SK-N-DZ (cell line): ENCODE measurements at regions not wholly inside any gene's neighbourhood (a gene's known extent, or its start where the extent isn't known, plus 50 kb on each side); places are given as distances from the start of the nearest gene placed in this dataset.

Source experiments
- DNase-seq: peaks from one replicate; pipeline ENCODE4 v3.0.0-alpha.2; 2015; ENCODE audit warnings: low spot score

DNA sequence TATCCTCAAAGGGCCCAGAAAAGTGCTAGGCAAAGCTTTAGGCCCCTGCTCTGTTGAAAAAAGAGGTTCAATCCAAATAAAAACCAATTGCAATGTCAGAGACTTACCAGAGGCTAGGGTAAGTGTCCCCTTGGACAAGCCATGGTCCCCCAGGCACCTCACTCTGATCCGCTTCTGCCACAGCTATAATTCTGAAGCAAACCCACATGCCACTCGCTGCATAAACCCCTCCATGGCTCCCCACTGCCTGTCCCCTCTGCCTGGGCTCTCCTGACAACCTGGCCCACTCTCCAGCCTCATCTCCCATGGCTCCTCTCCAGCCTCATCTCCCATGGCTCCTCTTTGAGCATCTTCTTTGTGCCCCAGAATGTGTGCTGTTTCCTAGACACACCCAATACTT is 169.6 kb upstream of the TLE3 start:
- DNase-seq: no peak

DNA sequence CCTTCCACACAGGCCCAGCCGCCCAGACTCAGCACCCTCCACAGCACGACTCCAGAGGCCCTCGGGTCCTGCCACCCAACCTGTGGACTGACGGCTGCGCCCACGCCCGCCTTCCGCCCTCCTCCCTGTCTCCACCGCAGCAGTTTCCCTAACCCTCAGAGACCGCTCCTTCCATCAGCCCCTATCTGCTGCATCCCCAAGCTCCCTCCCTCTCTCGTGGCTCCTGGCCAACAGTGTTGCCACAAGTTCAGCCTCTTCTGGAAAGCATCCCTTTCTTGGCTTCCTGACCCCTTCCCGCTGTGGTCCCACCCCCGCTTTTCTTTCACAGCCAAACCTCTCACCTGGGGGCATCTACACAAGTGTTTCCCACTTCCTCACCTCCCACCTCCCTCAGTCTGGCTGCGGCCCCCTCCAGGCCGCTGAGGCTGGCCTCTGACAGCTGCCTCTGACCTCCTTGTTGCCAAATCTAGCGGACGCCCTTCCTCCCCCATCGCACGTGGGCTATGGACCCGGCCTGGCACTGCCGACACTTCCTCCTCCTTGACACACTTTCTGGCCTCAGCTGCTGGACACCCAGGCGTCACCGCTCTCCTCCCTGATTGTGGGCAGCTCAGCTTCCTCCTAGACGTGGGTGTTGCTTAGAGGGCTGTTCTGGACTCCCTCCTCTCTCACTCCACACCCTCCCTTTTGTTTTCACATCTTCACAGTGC is 168.8 kb upstream of the TLE3 start:
- no peak for DNase-seq

DNA sequence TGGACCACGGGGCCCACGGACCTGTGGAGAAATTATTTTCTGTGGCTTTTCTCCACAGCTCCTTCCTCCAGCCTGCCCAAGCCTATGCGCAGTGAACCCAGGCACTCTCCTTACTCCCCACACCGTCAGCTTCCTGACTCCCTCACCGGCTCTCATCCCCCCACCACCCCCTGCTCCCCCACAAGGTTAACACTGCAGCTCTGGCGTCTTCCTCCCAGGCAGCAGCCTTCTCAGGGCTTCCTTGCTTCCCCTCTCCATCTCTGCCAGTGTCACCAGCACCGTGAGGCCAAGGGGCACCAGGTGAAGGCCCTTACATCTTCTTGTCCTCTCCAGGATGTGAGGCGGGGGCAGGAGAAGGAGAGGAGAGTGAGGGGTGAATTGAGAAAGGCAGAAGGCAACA is 168.3 kb upstream of the TLE3 start:
- DNase-seq: no peak

DNA sequence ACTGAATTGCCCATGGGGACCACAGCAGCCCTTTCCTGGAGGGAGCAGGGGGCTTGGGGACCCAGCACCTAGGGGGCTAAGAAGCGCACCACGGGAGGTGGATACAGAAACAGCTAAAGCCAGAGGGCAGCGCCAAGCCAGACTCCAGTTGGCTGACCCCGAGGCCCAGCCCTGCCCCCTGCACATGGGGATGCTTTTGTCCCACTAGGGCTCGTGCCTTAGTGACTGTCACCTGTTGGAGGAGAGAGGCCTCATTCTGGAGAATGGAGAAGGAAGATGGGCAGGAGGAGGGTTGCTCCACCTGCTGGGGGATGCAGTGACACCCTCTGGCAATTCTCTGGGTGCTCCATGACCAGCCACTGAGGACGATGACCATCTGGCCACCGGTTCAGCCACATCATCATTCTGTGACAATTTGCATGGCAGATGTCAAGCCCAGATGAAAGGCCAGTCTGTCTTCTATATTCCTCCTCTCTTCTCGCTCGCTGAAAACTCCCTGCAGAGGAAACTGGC is 167.8 kb upstream of the TLE3 start:
- DNase-seq: peak; percentile 52

DNA sequence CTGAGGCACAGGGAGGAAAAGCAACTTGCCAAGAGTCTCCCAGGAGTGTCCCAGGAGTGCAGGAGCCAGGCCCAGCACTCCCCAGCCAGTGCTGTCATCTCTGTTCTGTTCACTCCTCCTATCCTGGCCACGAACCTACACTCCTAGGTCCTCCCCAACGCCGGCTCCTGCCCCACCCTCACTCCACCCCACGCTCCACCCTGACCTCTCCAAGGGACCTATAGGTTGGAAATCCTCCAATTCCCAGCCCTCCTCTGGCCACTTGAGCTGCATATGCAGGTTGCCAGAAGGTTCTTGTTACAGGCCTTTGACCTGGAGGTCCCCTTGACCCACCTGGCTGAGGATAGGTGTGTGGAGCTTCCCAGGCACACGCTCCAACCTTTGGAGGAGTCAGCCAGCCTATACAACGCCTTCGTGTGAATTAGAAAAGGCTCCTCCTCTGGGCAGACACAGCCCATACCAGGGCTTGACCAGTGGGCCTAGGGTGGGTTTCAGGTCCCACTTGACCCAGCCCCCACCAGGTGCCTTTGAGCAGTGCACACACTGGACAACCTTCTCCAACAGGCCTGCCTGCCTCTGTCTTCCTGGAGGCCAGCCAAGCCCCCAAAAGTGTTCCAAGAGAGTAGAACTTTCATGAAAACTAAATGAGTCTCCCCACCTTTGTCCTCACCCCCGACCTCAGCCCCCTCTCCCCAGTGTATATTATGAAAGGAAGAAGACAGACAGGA is 167.2 kb upstream of the TLE3 start:
- no peak for DNase-seq

DNA sequence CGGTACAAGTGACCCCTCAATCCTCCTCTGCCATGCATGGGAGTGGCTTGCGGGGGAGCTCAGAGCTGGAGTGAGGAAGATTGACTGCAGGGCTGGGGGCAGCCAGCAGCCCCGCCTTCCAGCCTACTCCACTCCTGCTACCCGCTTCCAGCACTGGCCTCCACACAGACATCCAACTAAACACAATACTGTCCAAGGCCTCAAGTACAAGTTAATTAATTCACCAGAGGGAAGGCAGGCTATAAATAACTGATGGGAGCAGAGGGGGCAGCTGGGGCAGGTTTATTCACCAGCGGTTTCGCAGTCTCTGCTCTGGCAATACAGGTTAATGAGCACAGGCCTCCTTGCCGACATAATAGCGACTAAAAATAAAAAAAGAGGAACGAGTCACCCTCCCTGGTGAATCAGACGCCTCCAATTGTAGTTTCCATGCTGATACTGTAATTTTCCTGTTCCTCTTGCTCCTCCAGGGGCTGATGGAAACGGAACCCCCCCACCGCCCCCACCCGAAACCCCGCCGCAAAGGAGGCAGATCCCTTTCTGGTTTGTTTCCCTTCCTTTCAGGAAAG is 166.4 kb upstream of the TLE3 start:
- DNase-seq: peak; percentile 86

DNA sequence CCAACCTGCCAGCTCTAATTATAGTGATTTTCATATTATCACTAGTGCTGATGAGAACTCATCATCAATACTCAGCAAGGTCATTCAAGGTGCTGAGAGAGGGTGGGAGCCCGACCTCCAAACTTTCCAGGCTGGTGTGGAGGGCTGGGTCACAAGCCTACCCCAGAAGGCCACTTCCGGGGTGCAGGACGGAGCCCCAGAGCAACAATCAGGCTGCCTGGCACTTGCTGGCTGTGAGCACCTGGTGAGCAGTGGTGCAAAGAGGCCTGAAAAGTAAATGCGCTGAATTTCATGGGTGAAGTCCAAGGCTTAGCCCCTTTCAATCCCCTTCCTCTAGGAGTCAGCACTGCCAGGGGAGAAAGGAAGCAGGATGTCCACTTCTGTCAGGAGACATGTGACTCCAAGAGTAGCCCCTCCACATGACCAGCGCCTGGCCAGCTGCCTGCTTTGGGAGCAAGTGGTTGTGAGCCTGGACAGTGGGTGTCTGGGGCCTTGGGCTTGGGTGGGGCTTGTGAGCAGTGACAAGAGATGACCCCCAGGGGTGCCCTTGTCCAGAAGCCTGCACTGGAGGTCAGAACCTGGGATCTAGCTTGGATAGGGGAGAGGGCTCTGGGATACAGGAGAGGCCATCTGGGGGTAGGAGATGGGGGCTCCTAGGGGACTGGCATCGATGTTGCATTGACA is 165.0 kb upstream of the TLE3 start:
- DNase-seq: no peak

DNA sequence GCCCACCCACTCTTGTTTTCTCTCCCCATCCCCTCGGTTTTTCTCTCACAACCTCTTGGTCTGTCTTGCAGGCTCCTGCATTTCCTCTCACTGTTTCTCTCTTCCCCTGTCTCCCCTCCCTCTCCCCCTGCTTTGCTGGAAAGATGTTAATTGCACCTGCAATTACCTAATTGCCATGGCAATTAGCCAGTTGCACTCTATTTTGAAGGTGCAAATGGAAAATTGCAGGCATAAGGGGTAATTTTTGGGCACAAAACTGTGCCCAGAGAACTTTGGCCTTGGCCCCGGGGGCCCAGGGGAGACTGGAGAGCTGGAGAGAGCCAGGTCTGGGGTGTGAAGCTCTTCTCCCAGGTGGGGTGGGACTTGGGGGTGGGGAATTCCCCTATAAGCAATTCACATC is 164.5 kb upstream of the TLE3 start:
- no peak for DNase-seq

DNA sequence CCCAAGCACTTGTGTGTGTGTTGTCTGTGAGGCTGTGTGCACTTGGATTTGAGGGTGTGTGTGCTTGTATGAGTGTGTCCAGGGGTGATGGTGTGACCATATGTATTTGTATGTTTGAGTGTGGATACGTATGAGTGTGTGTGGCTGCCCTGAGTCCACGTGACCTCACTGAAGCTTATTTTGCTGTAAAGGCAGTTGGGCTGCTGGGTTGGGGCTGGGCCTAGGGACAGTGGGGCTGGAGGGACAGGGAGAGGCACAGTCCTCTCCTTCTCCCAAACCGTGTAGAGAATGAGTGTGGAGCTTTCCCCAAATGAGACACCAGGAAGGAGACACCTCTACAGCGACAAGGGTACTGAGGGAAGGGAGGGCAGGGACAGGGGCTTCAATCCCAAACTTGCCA is 163.4 kb upstream of the TLE3 start:
- DNase-seq: no peak

DNA sequence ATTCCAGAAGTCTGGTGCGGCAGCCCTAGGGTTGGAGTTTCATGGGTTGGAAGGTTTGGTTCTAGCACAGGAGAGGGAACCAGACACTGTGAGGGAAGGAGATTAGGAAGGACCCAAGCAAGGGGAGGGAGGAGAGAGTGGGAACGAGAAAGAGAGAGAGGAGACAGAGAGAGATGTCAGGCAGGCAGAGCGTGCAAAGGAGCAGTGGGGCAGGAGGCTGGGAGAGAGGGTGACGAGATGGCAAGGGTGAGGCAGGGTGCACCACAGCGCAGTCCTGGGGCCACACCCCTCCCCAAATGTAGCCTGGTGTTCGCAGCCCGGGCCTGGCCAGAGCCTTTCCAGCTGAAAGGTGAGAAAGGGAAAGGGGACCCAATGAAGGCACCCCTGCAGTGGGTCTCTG is 162.9 kb upstream of the TLE3 start:
- no peak for DNase-seq

DNA sequence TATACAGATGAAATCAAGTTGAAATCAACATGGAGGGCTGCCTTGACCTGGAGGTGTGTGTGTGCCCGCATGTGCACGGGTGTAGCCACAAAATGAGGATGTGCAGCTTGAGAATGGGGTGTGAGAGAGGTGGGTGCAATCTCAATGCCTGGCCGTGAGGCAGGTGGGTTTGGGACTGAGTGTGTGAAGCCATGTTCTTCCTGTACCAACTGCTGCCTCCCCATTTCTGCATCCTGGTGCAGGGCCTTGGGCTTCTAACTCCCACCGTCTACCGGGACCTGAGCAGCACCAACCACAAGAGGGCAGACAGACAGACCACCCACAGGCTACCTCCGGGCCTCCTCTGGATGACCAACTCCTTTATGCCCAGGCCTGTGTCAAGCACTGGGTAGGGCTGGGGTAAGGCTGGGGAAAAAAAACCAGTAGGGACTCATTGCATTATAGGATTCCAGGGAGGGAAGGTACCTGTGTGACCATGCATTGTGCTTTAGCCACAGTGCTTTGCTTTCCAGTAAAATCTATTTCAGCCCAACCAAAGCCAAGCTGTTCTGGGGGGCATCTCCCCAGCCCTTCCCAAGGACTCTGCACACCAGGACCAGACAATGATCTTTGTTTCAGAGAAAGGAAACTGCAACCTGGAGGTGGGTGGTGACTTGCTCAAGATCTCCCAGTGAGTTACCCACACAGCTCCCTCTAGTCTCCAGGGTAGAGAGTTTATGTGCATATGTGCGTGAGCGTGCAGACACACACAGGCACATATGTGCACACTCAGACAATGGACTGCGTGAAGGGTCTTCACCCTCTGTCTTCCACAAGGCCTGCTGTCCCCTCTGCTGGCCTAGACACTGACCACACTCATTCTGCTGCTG is 162.2 kb upstream of the TLE3 start:
- peak; percentile 66 for DNase-seq

DNA sequence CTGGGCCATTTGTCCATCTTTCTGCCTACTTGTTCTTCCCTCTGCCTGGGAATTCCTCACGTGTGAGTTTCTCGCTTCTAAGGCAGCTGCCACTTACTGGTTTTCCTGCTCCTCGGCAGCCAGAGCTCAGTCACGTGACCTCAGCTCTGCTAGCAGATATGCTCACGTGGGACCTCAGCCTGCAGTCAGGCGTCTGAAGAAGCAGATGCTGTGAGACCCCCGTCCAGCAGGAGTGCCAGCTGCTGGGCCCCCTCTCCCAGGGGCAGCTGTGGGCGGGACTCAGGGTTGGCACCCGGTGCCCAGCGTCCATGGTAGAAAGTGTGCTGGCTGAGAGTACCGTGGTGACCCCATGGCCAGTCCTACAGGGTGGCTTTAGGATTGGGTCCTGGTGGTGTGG is 161.3 kb upstream of the TLE3 start:
- peak; percentile 95 for DNase-seq

DNA sequence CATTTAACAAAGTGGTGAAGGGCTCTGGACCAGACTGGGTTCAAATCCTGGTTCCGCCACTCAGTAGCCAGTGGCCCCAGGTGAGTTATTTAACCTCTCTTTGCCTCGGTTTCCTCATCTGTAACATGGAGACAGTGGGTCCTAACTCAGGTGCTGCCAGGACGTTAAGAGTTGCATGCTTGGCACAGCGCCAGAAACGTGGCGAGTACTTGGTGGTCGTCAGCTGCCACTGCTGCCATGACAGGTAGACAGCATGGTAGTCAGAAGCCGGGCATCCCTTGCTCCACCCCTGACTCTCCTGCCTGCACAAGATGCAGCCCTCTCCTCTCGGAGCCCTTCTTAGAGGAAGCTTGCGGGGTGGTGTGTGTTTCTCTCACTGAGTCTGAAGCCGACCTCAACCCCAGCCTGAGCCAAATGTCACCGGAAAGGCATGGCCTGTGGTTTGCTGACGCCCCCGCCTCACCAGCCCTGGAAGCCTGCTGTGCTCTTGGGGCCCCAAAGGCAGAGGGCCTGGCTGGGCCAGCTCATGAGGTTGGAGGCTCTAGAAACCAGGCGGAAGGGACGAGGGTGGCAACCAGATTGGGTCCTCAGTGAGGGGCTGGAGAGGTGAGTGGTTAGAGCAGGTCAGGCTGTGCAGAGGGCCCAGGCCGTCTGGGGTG is 160.8 kb upstream of the TLE3 start:
- DNase-seq: no peak

DNA sequence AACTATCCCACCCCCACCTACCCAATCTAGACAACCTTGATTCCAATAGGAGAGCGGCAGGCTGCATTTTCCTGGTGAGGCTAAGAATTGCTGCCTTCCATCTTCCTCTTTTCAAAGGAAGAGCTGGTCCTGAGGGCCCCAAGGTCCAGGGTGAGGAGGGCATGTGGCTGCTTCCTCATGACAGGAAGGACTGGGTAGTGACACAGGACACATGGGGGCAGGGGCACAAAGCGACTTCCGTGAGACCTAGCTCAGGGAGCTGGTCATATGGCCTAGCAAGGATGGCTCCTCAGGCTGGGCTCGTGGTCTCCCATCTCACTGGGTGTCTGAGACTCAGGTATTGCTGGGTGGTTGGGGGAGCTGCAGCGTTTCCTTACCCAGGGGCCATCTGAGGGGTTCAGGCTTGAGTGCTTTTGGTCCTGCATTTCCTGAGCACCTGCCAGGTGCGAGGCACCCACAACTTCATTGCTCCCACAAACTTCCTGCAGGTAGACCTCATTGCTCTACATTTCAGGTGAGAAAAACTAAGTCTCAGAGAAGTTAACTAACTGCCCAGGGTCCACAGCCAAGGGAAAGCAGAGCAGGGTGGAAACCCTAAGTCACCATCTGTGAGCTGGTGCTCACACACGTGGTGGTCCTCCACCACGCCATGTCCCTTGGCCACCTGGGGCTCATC is 160.0 kb upstream of the TLE3 start:
- no peak for DNase-seq

DNA sequence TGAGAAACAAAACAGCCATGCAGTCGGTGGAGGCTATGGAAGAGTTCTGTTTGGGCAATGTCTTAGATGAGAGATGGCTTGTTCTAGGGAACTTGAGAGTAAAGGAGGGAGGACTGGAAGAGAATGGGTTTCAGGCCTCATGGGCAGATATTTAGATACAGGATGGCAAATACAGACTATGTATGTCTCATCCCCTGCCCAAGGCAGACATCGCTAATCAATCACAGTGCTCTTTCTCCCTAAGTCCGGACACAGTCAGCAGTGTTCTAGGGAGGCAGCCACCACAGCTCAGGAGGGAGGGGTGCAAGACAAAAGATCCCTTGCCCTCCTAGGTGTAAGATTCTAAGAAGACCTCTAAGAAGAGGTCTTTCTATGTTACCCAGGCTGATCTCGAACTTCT is 159.3 kb upstream of the TLE3 start:
- DNase-seq: no peak

DNA sequence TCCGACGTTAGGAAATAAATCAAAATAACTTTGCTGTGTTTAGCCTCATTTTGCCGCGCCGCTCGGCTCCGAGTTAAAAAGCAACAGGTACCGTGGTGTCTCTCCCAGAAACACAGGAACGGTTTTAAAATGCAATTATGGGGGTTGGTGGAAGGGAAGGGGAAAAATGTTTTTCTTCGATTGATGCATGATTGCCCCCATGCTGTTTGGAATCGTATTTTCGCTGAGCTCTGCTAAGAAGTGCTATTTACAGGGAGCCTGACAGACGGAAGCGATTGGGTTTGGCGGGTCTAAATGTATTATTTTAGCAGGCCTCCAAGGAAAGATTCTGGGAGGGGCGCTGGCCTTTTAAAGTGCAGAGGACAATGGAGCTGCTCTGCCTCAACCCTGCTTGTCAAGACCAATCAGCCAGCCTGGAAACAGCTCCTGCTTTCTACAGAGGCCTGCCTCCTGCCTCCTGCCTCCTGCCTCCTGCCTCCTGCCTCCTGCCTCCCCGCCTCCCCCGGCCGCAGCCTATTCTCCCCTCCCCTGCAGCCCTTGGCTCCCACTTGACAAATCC is 156.7 kb upstream of the TLE3 start:
- peak; percentile 90 for DNase-seq

DNA sequence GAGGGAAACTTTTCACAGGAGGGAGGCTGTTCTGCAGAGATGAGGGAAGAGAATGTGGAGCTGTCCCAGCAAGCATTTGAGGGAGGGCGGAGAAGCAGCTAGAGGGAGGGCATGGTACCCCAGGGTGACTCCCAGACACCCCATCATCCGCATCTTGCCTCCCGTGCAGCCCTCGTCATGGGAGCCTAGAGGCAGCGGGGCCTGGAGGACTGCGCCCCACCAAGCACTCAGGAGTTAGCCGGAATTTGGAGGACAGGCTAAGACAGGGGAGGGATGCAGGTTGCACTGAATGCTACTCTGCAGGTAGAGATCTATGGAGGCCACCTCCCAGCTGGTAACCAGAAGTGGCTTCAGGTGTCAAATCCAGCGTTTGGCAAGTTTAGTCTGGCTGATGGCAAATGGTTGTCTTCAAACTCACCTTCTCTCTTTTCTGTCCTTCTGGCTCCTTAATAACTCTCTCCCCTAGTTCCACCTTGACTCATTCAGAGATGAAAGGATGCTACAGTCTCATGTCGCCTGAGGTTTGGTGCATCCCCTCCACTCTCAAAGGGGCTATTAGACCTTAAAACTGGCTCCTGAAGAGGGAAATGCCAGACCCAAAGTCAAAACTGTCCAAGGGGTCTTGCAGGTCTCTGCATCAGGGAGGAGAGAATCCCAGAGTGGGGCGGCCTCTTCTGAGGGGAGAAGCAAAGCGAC is 155.9 kb upstream of the TLE3 start:
- DNase-seq: no peak

DNA sequence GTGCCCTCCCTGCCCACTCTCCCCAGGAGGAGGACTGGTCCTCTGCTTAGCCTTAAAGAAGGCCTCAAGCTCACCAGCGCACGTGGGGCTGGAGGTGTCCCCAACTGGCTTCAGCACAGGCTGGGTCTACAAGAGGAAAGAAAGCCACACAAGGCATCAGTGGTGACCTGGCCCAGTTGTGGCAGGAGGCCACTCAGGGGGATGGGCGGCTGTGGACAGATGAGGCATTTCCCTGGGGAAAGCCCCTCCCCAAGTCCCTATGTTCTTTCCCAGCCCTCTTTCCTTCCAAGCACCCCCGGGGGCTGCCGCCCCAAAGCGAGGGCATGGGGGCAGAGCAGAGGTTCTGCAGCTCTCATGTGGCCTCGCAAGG is 155.2 kb upstream of the TLE3 start:
- DNase-seq: no peak
